PC-9 (cell line): ENCODE measurements at regions not wholly inside any gene's neighbourhood (a gene's known extent, or its start where the extent isn't known, plus 50 kb on each side); places are given as distances from the start of the nearest gene placed in this dataset.
A peak's percentile ranks its signal among the peaks of the same experiment; 100 is the strongest.

ENCODE experiments used
- BruUV-seq: library from RNA; stranded (reverse); fragments of 400-500 nt; replicated peaks from 2 replicates; lab custom pipeline; 2021; lab: Mats Ljungman, UMichigan
- CTCF ChIA-PET: fragments of 300-600 bp; sonication (Branson Sonifier 250); formaldehyde crosslinking; loops from one replicate; lab custom pipeline; 2022; ENCODE audit warnings: antibody characterized with exemption; lab: Charles Lee
- POLR2A ChIA-PET: fragments of 300-600 bp; sonication (Branson Sonifier 250); formaldehyde crosslinking; loops from one replicate; lab custom pipeline; 2022; ENCODE audit warnings: antibody characterized with exemption; ENCODE audit not compliant: unreplicated experiment; lab: Charles Lee
- DNase-seq, 2 experiments: peaks; one replicate each; pipeline versions ENCODE4 v3.0.0 to v3.0.0-alpha.2; 2015 to 2022; ENCODE audit warnings: mixed read lengths in 1 of 2
- H2AFZ ChIP-seq: fragments of 200-600 bp; sonication (generic); 2 replicates; pipeline ENCODE4 v1.8.1; 2017; ENCODE audit warnings: antibody characterized with exemption
- H3F3A ChIP-seq: fragments of 200-600 bp; sonication (generic); 2 replicates; pipeline ENCODE4 v1.8.1; 2017; ENCODE audit warnings: antibody characterized with exemption, mild to moderate bottlenecking, low read depth; ENCODE audit not compliant: insufficient read depth
- H3K27ac ChIP-seq: fragments of 200-600 bp; sonication (generic); 2 replicates; pipeline ENCODE4 v1.6.1; 2016; ENCODE audit warnings: mixed run types
- H3K27me3 ChIP-seq: fragments of 200-600 bp; sonication (generic); 2 replicates; pipeline ENCODE4 v1.6.1; 2016; ENCODE audit warnings: low read depth, mixed run types; ENCODE audit not compliant: insufficient read depth
- H3K36me3 ChIP-seq: fragments of 200-600 bp; sonication (generic); 2 replicates; pipeline ENCODE4 v1.6.1; 2016; ENCODE audit warnings: low read depth, mixed run types
- H3K4me1 ChIP-seq: fragments of 200-600 bp; sonication (generic); replicated peaks from 2 replicates; pipeline ENCODE4 v1.6.1; 2016; ENCODE audit warnings: mixed run types; ENCODE audit not compliant: insufficient read depth
- H3K4me2 ChIP-seq: fragments of 200-600 bp; sonication (generic); 2 replicates; pipeline ENCODE4 v1.6.1; 2017; ENCODE audit warnings: mixed run types
- H3K4me3 ChIP-seq: fragments of 200-600 bp; sonication (generic); 2 replicates; pipeline ENCODE4 v1.6.1; 2016; ENCODE audit warnings: mixed run types
- H3K79me2 ChIP-seq: fragments of 200-600 bp; sonication (generic); 2 replicates; pipeline ENCODE4 v1.6.1; 2017; ENCODE audit warnings: low read depth, mixed run types
- H3K9me2 ChIP-seq: fragments of 200-600 bp; sonication (generic); 2 replicates; pipeline ENCODE4 v1.8.1; 2017; ENCODE audit warnings: mild to moderate bottlenecking; ENCODE audit not compliant: insufficient read depth
- H3K9me3 ChIP-seq: fragments of 200-600 bp; sonication (generic); 2 replicates; pipeline ENCODE4 v1.8.1; 2016; ENCODE audit warnings: low read depth; ENCODE audit not compliant: insufficient read depth
- H4K20me1 ChIP-seq: fragments of 200-600 bp; sonication (generic); 2 replicates; pipeline ENCODE4 v1.8.1; 2017; ENCODE audit not compliant: insufficient read depth
- CTCF ChIP-seq: fragments of 200-600 bp; sonication (generic); conservative IDR thresholded peaks from 2 replicates; pipeline ENCODE4 v1.6.1; 2017; ENCODE audit warnings: mixed run types, antibody characterized with exemption, mild to moderate bottlenecking, moderate library complexity
- EZH2 ChIP-seq: fragments of 200-600 bp; sonication (generic); IDR thresholded peaks from 2 replicates; pipeline ENCODE4 v1.8.0; 2017; ENCODE audit warnings: antibody characterized with exemption, low read depth
- intact Hi-C: fragments of 100-400 bp; cut with micrococcal nuclease; formaldehyde crosslinking; loops from one replicate; pipeline ENCODE4 v1.10.0; 2022; ENCODE audit not compliant: unreplicated experiment

- POLR2A ChIA-PET, result no interaction called here
- no peaks in the 10 kb centered on the region for H3K79me2 ChIP-seq
- H3K27me3 ChIP-seq, result no peaks in the 10 kb centered on the region
- no peaks in the 10 kb centered on the region for H3K9me3 ChIP-seq
- peak overlapping the region; percentile 41 for H3K4me2 ChIP-seq
- no peak overlapping the region for H3K4me3 ChIP-seq
- TF ChIP-seq EZH2 (no peak), CTCF (no peak)
- CTCF ChIA-PET, result no interaction called here
- H3F3A ChIP-seq, result peaks cover 12% of the 10 kb centered on the region
- H3K4me1 ChIP-seq, result peaks cover 26% of the 10 kb centered on the region
- H3K36me3 ChIP-seq, result no peaks in the 10 kb centered on the region
- H3K27ac ChIP-seq, result peak overlapping the region; percentile 42; the same call in 1 of the 2 replicates
- BruUV-seq, result no TSS peak
- no peaks in the 10 kb centered on the region for H3K9me2 ChIP-seq
- H4K20me1 ChIP-seq, result no peaks in the 10 kb centered on the region
- no peak for DNase-seq
- H2AFZ ChIP-seq, result no peak overlapping the region
- intact Hi-C loops, result no loop called here
Measured at GRCh38 chr20:22807646-22808244, 223.4 kb upstream of the FOXA2 start.

GRCh38 chr20:22808628-22809027 lies 224.3 kb upstream of the FOXA2 start:
- no peaks in the 10 kb centered on the region for H3K9me3 ChIP-seq
- H3K36me3 ChIP-seq, result no peaks in the 10 kb centered on the region
- ChIA-PET POLR2A (no interaction called here), CTCF (no interaction called here)
- BruUV-seq, result no TSS peak
- intact Hi-C loops, result no loop called here
- H3K9me2 ChIP-seq, result no peaks in the 10 kb centered on the region
- no peaks in the 10 kb centered on the region for H3K27me3 ChIP-seq
- DNase-seq, result no peak
- H3K4me1 ChIP-seq, result peaks cover 26% of the 10 kb centered on the region
- no peaks in the 10 kb centered on the region for H4K20me1 ChIP-seq
- H3K27ac ChIP-seq, result no peak overlapping the region
- H2AFZ ChIP-seq, result no peak overlapping the region
- H3K4me2 ChIP-seq, result no peak overlapping the region
- TF ChIP-seq CTCF (no peak), EZH2 (no peak)
- H3F3A ChIP-seq, result peaks cover 12% of the 10 kb centered on the region
- no peaks in the 10 kb centered on the region for H3K79me2 ChIP-seq
- H3K4me3 ChIP-seq, result no peak overlapping the region

- H3K4me1 ChIP-seq, result peaks cover 24% of the 10 kb centered on the region
- no peaks in the 10 kb centered on the region for H3K36me3 ChIP-seq
- H2AFZ ChIP-seq, result no peak overlapping the region
- no peaks in the 10 kb centered on the region for H3K79me2 ChIP-seq
- no peaks in the 10 kb centered on the region for H3K9me2 ChIP-seq
- DNase-seq, result no peak
- H3K27me3 ChIP-seq, result no peaks in the 10 kb centered on the region; the same call in 1 of the 2 replicates
- no peak overlapping the region for H3K4me3 ChIP-seq
- no peak overlapping the region for H3K27ac ChIP-seq
- no peaks in the 10 kb centered on the region for H3K9me3 ChIP-seq
- ChIA-PET CTCF (no interaction called here), POLR2A (no interaction called here)
- no peak overlapping the region for H3K4me2 ChIP-seq
- no peaks in the 10 kb centered on the region for H4K20me1 ChIP-seq
- no TSS peak for BruUV-seq
- no peak for TF ChIP-seq CTCF
- TF ChIP-seq EZH2, result no peak
- intact Hi-C loops, result no loop called here
- peaks cover 12% of the 10 kb centered on the region for H3F3A ChIP-seq
Measured at GRCh38 chr20:22810030-22810429, 225.1 kb upstream of the SSTR4 start.
